SK-N-SH treated with all-trans-retinoic acid at 6 μM for 48 hours (cell line): ENCODE measurements at regions not wholly inside any gene's neighbourhood (a gene's known extent, or its start where the extent isn't known, plus 50 kb on each side); places are given as distances from the start of the nearest gene placed in this dataset.

Experiments
- CREB5 ChIP-seq: fragments of 250-450 bp; sonication (Bioruptor Pico); IDR thresholded peaks from 2 replicates; pipeline ENCODE4 v1.5.1; 2020; ENCODE audit warnings: low read depth, mild to moderate bottlenecking, moderate library complexity
- ESRRG ChIP-seq: fragments of 250-450 bp; sonication (Bioruptor Pico); IDR thresholded peaks from 2 replicates; pipeline ENCODE4 v1.6.1; 2021; ENCODE audit warnings: mild to moderate bottlenecking
- ISL1 ChIP-seq: fragments of 250-450 bp; sonication (Bioruptor Pico); IDR thresholded peaks from 2 replicates; pipeline ENCODE4 v2.1.2; 2022; ENCODE audit warnings: mild to moderate bottlenecking, moderate library complexity
- PATZ1 ChIP-seq: fragments of 250-450 bp; sonication (Bioruptor Pico); IDR thresholded peaks from 2 replicates; pipeline ENCODE4 v1.8.0; 2020; ENCODE audit warnings: mild to moderate bottlenecking, moderate library complexity, borderline replicate concordance
- POU6F1 ChIP-seq: fragments of 250-450 bp; sonication (Bioruptor Pico); IDR thresholded peaks from 2 replicates; pipeline ENCODE4 v1.8.0; 2021; ENCODE audit warnings: low read depth, mild to moderate bottlenecking, moderate library complexity, borderline replicate concordance
- RARB ChIP-seq: fragments of 250-450 bp; sonication (Bioruptor Pico); IDR thresholded peaks from 2 replicates; pipeline ENCODE4 v1.8.0; 2021; ENCODE audit warnings: mild to moderate bottlenecking, moderate library complexity
- TCF4 ChIP-seq: fragments of 250-450 bp; sonication (Bioruptor Pico); IDR thresholded peaks from 2 replicates; pipeline ENCODE4 v1.8.0; 2021; ENCODE audit warnings: mild to moderate bottlenecking, moderate library complexity, borderline replicate concordance
- TOX ChIP-seq: fragments of 250-450 bp; sonication (Bioruptor Pico); IDR thresholded peaks from 2 replicates; pipeline ENCODE4 v1.8.0; 2021; ENCODE audit warnings: mild to moderate bottlenecking, moderate library complexity, borderline replicate concordance
- ZC3H10 ChIP-seq: fragments of 250-450 bp; sonication (Bioruptor Pico); IDR thresholded peaks from 2 replicates; pipeline ENCODE4 v1.5.1; 2021; ENCODE audit warnings: mild to moderate bottlenecking, moderate library complexity
- ZNF70 ChIP-seq: fragments of 450-650 bp; formaldehyde crosslinking; IDR thresholded peaks from 2 replicates; pipeline ENCODE4 v1.5.0; 2020; ENCODE audit warnings: mild to moderate bottlenecking, moderate library complexity

- TF ChIP-seq CREB5 (CRISPR knock-in tag) = no peak
- no peak for TF ChIP-seq POU6F1 (CRISPR knock-in tag)
- TF ChIP-seq RARB (CRISPR knock-in tag) = no peak
- no peak for TF ChIP-seq ESRRG (CRISPR knock-in tag)
- no peak for TF ChIP-seq TOX
- TF ChIP-seq ZC3H10 (CRISPR knock-in tag) = no peak
- TF ChIP-seq ISL1 (CRISPR knock-in tag) = no peak
- TF ChIP-seq TCF4 (CRISPR knock-in tag) = no peak
- TF ChIP-seq PATZ1 (CRISPR knock-in tag) = no peak
- no peak for TF ChIP-seq ZNF70 (CRISPR knock-in tag)
Measured at GRCh38 chr7:17608114-17608833, 309.8 kb downstream of the AHR start.
